Muscle of leg (tissue), 3 donors: ENCODE measurements at regions not wholly inside any gene's neighbourhood (a gene's known extent, or its start where the extent isn't known, plus 50 kb on each side); places are given as distances from the start of the nearest gene placed in this dataset.
"Not testable (repeated sequence)": the region's sequence is repeated elsewhere in the genome, so short reads cannot be mapped to it uniquely, and the experiment has no call there.

Source experiments
- DNase-seq: peaks from one replicate; pipeline ENCODE4 v3.0.0; 2013
- H3K27ac ChIP-seq: one replicate; pipeline ENCODE4 v1.5.1; 2013; ENCODE audit warnings: mild to moderate bottlenecking, low read length, control low read depth
- H3K27me3 ChIP-seq: one replicate; pipeline ENCODE4 v1.6.1; 2013; ENCODE audit warnings: low read length; ENCODE audit not compliant: control insufficient read depth, insufficient read depth
- H3K36me3 ChIP-seq: one replicate; pipeline ENCODE4 v1.6.1; 2013; ENCODE audit warnings: low read length; ENCODE audit not compliant: control insufficient read depth, insufficient read depth
- H3K4me1 ChIP-seq: one replicate; pipeline ENCODE4 v1.6.1; 2013; ENCODE audit warnings: low read length; ENCODE audit not compliant: control insufficient read depth, insufficient read depth
- H3K4me3 ChIP-seq: one replicate; pipeline ENCODE4 v1.5.1; 2013; ENCODE audit warnings: low read length, control low read depth
- H3K9me3 ChIP-seq: replicated peaks from 2 replicates; pipeline ENCODE4 v1.6.1; 2013; ENCODE audit warnings: low read depth, low read length; ENCODE audit not compliant: control insufficient read depth
- WGBS: methylation state at CpG from one replicate; pipeline ENCODE4 v1.1.5; 2013; ENCODE audit warnings: missing lambda C conversion rate; ENCODE audit not compliant: insufficient coverage; 5-methylcytosine and 5-hydroxymethylcytosine counted together

GRCh38 chr14:105751291-105751751, 224.9 kb downstream of the TMEM121 start:
- H3K36me3 ChIP-seq, H3K27me3 ChIP-seq, H3K27ac ChIP-seq, H3K4me3 ChIP-seq, DNase-seq, H3K4me1 ChIP-seq: not testable (repeated sequence)
- H3K9me3 ChIP-seq = peaks cover 14% of the 10 kb centered on the region
- WGBS = 94% methylated on average over 7 of the region's 18 CpGs

- no CpG with 5 or more reads among the region's 7 CpGs for WGBS
- not testable (repeated sequence) for H3K9me3 ChIP-seq, DNase-seq, H3K27me3 ChIP-seq, H3K4me3 ChIP-seq, H3K36me3 ChIP-seq, H3K4me1 ChIP-seq, H3K27ac ChIP-seq
These were observed 226.0 kb downstream of the TMEM121 start for GRCh38 chr14:105752420-105752819.

- 75% methylated on average over 9 of the region's 18 CpGs for WGBS
- Histone ChIP-seq H3K4me1 (no peaks in the 10 kb centered on the region), H3K27me3 (no peaks in the 10 kb centered on the region), H3K36me3 (no peaks in the 10 kb centered on the region), H3K27ac (no peak overlapping the region), H3K4me3 (no peak overlapping the region), H3K9me3 (peaks cover 13% of the 10 kb centered on the region)
- no peak for DNase-seq
These were observed 234.4 kb downstream of the TMEM121 start for GRCh38 chr14:105760691-105761344.

GRCh38 chr14:105761345-105761740, 235.0 kb downstream of the TMEM121 start:
- H3K9me3 ChIP-seq = peaks cover 16% of the 10 kb centered on the region
- 77% methylated on average over 5 of the region's 5 CpGs for whole genome bisulfite sequencing
- not testable (repeated sequence) for H3K27me3 ChIP-seq, H3K4me3 ChIP-seq, DNase-seq, H3K27ac ChIP-seq, H3K36me3 ChIP-seq, H3K4me1 ChIP-seq

GRCh38 chr14:105761842-105762241, 235.5 kb downstream of the TMEM121 start:
- H3K9me3 ChIP-seq = peaks cover 17% of the 10 kb centered on the region
- 66% methylated on average over 7 of the region's 9 CpGs for WGBS
- H3K36me3 ChIP-seq = no peaks in the 10 kb centered on the region
- no peak for DNase-seq
- no peak overlapping the region for H3K27ac ChIP-seq
- H3K4me1 ChIP-seq = no peaks in the 10 kb centered on the region
- no peaks in the 10 kb centered on the region for H3K27me3 ChIP-seq
- H3K4me3 ChIP-seq = no peak overlapping the region

- H3K27ac ChIP-seq, DNase-seq, H3K4me3 ChIP-seq, H3K36me3 ChIP-seq, H3K27me3 ChIP-seq, H3K4me1 ChIP-seq: not testable (repeated sequence)
- no CpG with 5 or more reads among the region's 11 CpGs for whole genome bisulfite sequencing
- H3K9me3 ChIP-seq = peaks cover 17% of the 10 kb centered on the region
These were observed 235.9 kb downstream of the TMEM121 start for GRCh38 chr14:105762262-105762661.

- WGBS = 79% methylated on average over 7 of the region's 35 CpGs
- H3K27ac ChIP-seq, H3K36me3 ChIP-seq, H3K4me3 ChIP-seq, H3K27me3 ChIP-seq, H3K4me1 ChIP-seq, DNase-seq: not testable (repeated sequence)
- H3K9me3 ChIP-seq = peaks cover 17% of the 10 kb centered on the region
These were observed 238.0 kb downstream of the TMEM121 start for GRCh38 chr14:105764254-105764901.

GRCh38 chr14:105765072-105765825, 238.9 kb downstream of the TMEM121 start:
- H3K36me3 ChIP-seq, H3K4me3 ChIP-seq, DNase-seq, H3K4me1 ChIP-seq, H3K27ac ChIP-seq, H3K27me3 ChIP-seq: not testable (repeated sequence)
- peaks cover 17% of the 10 kb centered on the region for H3K9me3 ChIP-seq
- whole genome bisulfite sequencing = 83% methylated on average over 10 of the region's 23 CpGs

- Histone ChIP-seq H3K9me3 (peaks cover 19% of the 10 kb centered on the region), H3K27me3 (no peaks in the 10 kb centered on the region), H3K27ac (no peak overlapping the region), H3K4me3 (no peak overlapping the region), H3K36me3 (no peaks in the 10 kb centered on the region), H3K4me1 (no peaks in the 10 kb centered on the region)
- DNase-seq = no peak
- 78% methylated on average over 4 of the region's 9 CpGs for WGBS
These were observed 239.7 kb downstream of the TMEM121 start for GRCh38 chr14:105765893-105766614.

GRCh38 chr14:105767315-105767714, 240.9 kb downstream of the TMEM121 start:
- no peak overlapping the region for H3K27ac ChIP-seq
- no peak for DNase-seq
- H3K36me3 ChIP-seq = no peaks in the 10 kb centered on the region
- peaks cover 11% of the 10 kb centered on the region for H3K9me3 ChIP-seq
- H3K4me1 ChIP-seq = no peaks in the 10 kb centered on the region
- WGBS = 79% methylated on average over 7 of the region's 7 CpGs
- no peaks in the 10 kb centered on the region for H3K27me3 ChIP-seq
- no peak overlapping the region for H3K4me3 ChIP-seq
